Spleen (tissue), 11 donors: ENCODE measurements at regions not wholly inside any gene's neighbourhood (a gene's known extent, or its start where the extent isn't known, plus 50 kb on each side); places are given as distances from the start of the nearest gene placed in this dataset.

Experiments used
- DNase-seq: peaks from one replicate; pipeline ENCODE4 v3.0.0-alpha.2; 2020
- H3K27ac ChIP-seq, 8 donors: fragments of 200-600 bp; sonication (generic) in 7 of 8; 1 replicate in 4 of 8; 2 replicates in 4 of 8; pipeline versions ENCODE4 v1.5.0 to v1.8.0; 2016 to 2021; ENCODE audit warnings: inconsistent platforms in 4 of 8, mild to moderate bottlenecking in 4 of 8, moderate library complexity in 1 of 8
- H3K27me3 ChIP-seq, 7 donors: fragments of 200-600 bp; sonication (generic) in 6 of 7; replicated peaks in 1 of 7; 1 replicate in 4 of 7; 2 replicates in 3 of 7; pipeline versions ENCODE4 v1.5.0 to v1.8.0; 2016 to 2021; ENCODE audit warnings: inconsistent platforms in 3 of 7, mild to moderate bottlenecking in 1 of 7
- H3K36me3 ChIP-seq, 6 donors: fragments of 200-600 bp; sonication (generic) in 5 of 6; 1 replicate in 4 of 6; 2 replicates in 2 of 6; pipeline versions ENCODE4 v1.5.0 to v1.8.0; 2016 to 2021; ENCODE audit warnings: inconsistent platforms in 2 of 6
- H3K4me1 ChIP-seq, 6 donors: fragments of 200-600 bp; sonication (generic) in 5 of 6; 1 replicate in 3 of 6; 2 replicates in 3 of 6; pipeline versions ENCODE4 v1.5.0 to v1.8.0; 2016 to 2021; ENCODE audit warnings: inconsistent platforms in 3 of 6
- H3K4me3 ChIP-seq, 8 donors: fragments of 200-600 bp; sonication (generic) in 7 of 8; 1 replicate in 4 of 8; 2 replicates in 4 of 8; pipeline versions ENCODE4 v1.5.0 to v1.8.0; 2016 to 2021; ENCODE audit warnings: inconsistent platforms in 4 of 8, mild to moderate bottlenecking in 4 of 8, moderate library complexity in 2 of 8
- H3K9me3 ChIP-seq, 8 donors: fragments of 200-600 bp; sonication (generic) in 7 of 8; 1 replicate in 4 of 8; 2 replicates in 4 of 8; pipeline versions ENCODE4 v1.5.0 to v1.8.0; 2016 to 2021; ENCODE audit warnings: inconsistent platforms in 4 of 8
- POLR2A ChIP-seq, 3 donors: fragments of 450-650 bp; IDR thresholded peaks; one replicate each; pipeline ENCODE4 v1.5.1; 2017; ENCODE audit warnings: antibody characterized with exemption in 3 of 3, mild to moderate bottlenecking in 1 of 3
- POLR2AphosphoS5 ChIP-seq, 3 donors: sonication (generic); formaldehyde crosslinking; IDR thresholded peaks; one replicate each; pipeline ENCODE4 v1.5.1; 2017; ENCODE audit warnings: antibody characterized with exemption in 3 of 3
- WGBS, 5 donors: extraction: QIAGEN DNeasy Blood & Tissue Kit in 3 of 5; methylation state at CpG; one replicate each; pipeline versions ENCODE4 v1.1.5 to v1.1.7; 2013 to 2018; 5-methylcytosine and 5-hydroxymethylcytosine counted together
- intact Hi-C: fragments of 100-400 bp; cut with DNase I; formaldehyde crosslinking; loops from one replicate; pipeline ENCODE4 v1.15.0; 2023; ENCODE audit warnings: low total_unique reads
- TF ChIP-seq, protein P1 (sequence below), 11 experiments: fragments of 200-600 bp in 7 of 11; fragments of 450-650 bp in 4 of 11; sonication (generic) in 4 of 11; IDR thresholded peaks in 8 of 11; conservative IDR thresholded peaks in 3 of 11; 1 replicate in 7 of 11; 2 replicates in 4 of 11; pipeline versions ENCODE4 v1.4.0 to v1.8.0; 2016 to 2021; ENCODE audit warnings: antibody characterized with exemption in 11 of 11, inconsistent platforms in 4 of 11, mild to moderate bottlenecking in 1 of 11
- donor health status: healthy with polysubstance abuse.
- donor health status: DM: no; HTN: no; CAD: no; lungs with moderate emphysema.
- donor health status: DM: no; HTN: no; CAD: no.
- donor health status: Bipolar disorder and iron deficiency.
- donor health status: healthy.
- donor health status: DM: no; HTN: no; CAD: no.
- donor health status: DM: yes; HTN: yes; CAD: no.

DNA sequence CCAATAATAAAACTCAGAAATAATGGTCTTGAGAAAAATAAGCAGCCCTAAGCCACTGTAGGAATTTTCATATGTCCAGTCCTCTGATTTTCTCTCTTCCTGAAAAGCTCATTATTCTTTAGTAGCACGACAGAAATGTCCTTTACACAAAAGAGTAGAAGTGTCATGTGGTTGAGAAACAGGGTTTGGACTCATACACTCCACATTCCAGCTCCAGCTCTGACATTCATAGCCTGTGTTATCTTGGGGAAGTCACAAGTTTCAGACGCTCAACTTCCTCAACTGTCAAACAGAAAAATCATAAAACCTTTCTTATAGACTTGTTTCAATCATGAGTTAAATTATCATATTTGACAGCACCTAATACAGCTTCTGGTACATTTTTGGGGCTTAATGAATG is 511.5 kb downstream of the TNS1 start:
- no peaks in the 10 kb centered on the region for H3K4me1 ChIP-seq
- H3K27ac ChIP-seq = no peak overlapping the region
- no peaks in the 10 kb centered on the region for H3K9me3 ChIP-seq
- no peaks in the 10 kb centered on the region for H3K27me3 ChIP-seq
- TF ChIP-seq, protein P1, sequence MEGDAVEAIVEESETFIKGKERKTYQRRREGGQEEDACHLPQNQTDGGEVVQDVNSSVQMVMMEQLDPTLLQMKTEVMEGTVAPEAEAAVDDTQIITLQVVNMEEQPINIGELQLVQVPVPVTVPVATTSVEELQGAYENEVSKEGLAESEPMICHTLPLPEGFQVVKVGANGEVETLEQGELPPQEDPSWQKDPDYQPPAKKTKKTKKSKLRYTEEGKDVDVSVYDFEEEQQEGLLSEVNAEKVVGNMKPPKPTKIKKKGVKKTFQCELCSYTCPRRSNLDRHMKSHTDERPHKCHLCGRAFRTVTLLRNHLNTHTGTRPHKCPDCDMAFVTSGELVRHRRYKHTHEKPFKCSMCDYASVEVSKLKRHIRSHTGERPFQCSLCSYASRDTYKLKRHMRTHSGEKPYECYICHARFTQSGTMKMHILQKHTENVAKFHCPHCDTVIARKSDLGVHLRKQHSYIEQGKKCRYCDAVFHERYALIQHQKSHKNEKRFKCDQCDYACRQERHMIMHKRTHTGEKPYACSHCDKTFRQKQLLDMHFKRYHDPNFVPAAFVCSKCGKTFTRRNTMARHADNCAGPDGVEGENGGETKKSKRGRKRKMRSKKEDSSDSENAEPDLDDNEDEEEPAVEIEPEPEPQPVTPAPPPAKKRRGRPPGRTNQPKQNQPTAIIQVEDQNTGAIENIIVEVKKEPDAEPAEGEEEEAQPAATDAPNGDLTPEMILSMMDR (IDR thresholded peaks at IDR 0.05 in 8 of 11, conservative IDR thresholded peaks at IDR 0.05 in 3 of 11) = no peak
- TF ChIP-seq POLR2A (IDR thresholded peaks at IDR 0.05) = no peak
- no peak for TF ChIP-seq POLR2AphosphoS5 (IDR thresholded peaks at IDR 0.05)
- 20 to 29% (median 24%) methylated on average over 2 of the region's 2 CpGs for WGBS, 5 donors
- intact Hi-C loops = no loop called here
- no peak for DNase-seq
- H3K36me3 ChIP-seq = no peaks in the 10 kb centered on the region
- H3K4me3 ChIP-seq = no peak overlapping the region

DNA sequence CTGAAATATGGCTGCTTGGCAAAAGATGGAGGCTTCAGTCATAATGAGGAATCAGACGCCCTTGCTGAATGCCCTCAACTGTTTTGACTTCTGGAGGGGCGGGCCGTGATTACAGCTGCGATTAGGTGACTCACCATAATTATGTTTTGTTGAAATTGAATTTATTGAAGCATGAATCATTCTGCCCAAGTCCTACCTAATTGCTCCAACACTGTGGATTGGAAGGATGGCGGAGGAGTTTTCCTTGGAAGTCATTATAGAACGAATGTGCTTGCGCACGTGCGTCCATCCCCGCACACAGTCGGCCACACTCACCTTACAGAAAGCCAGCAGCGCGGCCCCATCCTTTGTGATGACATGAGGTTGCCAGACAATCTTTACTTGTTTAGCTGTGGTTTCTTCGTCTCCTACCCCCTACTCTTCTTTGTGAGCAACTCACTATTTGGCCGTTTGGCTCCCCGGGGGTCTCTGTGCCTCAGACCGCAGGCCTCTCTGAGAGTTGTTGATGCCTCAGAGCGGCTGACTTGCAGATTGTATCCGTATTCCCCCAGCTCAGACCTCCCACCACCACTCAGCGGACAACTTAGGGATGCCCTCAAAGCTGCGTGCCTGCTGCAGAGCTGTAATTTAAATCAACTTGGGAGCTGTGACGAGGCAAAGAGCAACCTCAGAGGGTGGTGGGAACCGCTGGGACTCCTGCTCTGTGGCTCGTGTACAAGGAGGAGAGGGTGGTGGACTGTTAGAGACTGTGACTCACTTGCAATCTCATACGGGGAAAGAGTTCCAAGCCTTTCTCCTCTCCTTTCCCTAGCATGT is 513.4 kb downstream of the TNS1 start:
- Histone ChIP-seq H3K27me3 (no peaks in the 10 kb centered on the region), H3K4me1 (no peaks in the 10 kb centered on the region), H3K36me3 (no peaks in the 10 kb centered on the region), H3K4me3 (no peak overlapping the region), H3K9me3 (no peaks in the 10 kb centered on the region), H3K27ac (no peak overlapping the region)
- intact Hi-C loops = no loop called here
- 87 to 90% (median 87%) methylated on average over 23 to 25 of the region's 25 CpGs for WGBS, 5 donors
- no peak for DNase-seq
- TF ChIP-seq POLR2AphosphoS5 (IDR thresholded peaks at IDR 0.05) (no peak), POLR2A (IDR thresholded peaks at IDR 0.05) (no peak)
- TF ChIP-seq, protein P1 (IDR thresholded peaks at IDR 0.05 in 8 of 11, conservative IDR thresholded peaks at IDR 0.05 in 3 of 11) = no peak

DNA sequence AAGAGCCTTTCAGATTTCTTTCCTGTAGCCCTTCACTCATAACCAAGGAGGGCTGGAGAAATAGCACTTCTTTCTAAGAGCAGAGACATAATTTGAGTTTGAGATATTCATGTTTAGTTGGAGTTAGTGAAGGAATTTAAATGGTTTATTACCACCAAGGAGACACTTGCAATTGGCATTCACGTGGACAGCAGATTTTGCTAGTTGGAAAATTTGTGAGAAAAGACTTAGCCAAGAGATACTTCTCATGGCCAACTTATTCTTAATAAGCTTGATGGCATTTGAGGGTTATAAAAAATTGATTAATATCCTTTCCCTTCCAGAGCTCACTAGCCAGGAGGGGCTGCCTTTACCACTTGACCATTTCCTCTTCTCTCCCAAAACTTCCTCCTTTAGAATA is 518.7 kb downstream of the TNS1 start:
- no peaks in the 10 kb centered on the region for H3K9me3 ChIP-seq
- intact Hi-C loops = no loop called here

More for the DNA sequence above, 518.7 kb downstream of the TNS1 start:
- DNase-seq = no peak
- no peak for TF ChIP-seq POLR2AphosphoS5 (IDR thresholded peaks at IDR 0.05)
- TF ChIP-seq POLR2A (IDR thresholded peaks at IDR 0.05) = no peak
- TF ChIP-seq, protein P1 (IDR thresholded peaks at IDR 0.05 in 8 of 11, conservative IDR thresholded peaks at IDR 0.05 in 3 of 11) = no peak
- no peak overlapping the region for H3K27ac ChIP-seq
- WGBS, 5 donors = 60 to 87% (median 73%) methylated on average over 1 of the region's 1 CpG
- H3K4me3 ChIP-seq = no peak overlapping the region
- no peaks in the 10 kb centered on the region for H3K36me3 ChIP-seq
- H3K27me3 ChIP-seq = no peaks in the 10 kb centered on the region
- H3K4me1 ChIP-seq = peaks cover 0 to 2% (median 0%) of the 10 kb centered on the region in 6 donors
